Hematopoietic multipotent progenitor cell treated with erythropoietin and hydrocortisone succinate and interleukin-3 and kit ligand, for 6 days (in vitro differentiated cells): ENCODE measurements at regions not wholly inside any gene's neighbourhood (a gene's known extent, or its start where the extent isn't known, plus 50 kb on each side); places are given as distances from the start of the nearest gene placed in this dataset.
"Not testable (repeated sequence)": the region's sequence is repeated elsewhere in the genome, so short reads cannot be mapped to it uniquely, and the experiment has no call there.

Source experiments
- DNase-seq: peaks from one replicate; pipeline ENCODE4 v3.0.0-alpha.2; 2015

DNA sequence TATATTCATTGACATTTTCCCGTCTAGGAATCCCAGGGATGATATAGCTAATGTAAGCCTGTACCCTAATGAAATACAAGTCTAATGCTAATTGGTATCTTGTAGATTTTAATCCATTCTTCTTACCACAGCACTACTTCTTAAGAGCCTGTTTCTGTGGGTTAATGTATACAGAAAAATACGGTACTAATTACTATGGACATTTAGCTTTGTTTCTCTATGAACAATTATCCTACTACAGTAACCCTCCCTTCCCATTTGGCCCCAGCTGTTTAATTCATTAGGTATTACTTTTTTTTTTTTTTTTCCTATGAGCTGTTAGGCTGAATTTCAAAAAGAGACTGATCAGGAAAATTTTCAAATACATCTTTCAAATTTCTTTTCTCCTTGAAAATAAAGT is 245.1 kb upstream of the SLC7A11 start:
- no peak for DNase-seq

GRCh38 chr4:138485498-138485897 is 243.3 kb upstream of the SLC7A11 start:
- no peak for DNase-seq

GRCh38 chr4:138475116-138475515 is 233.0 kb upstream of the SLC7A11 start:
- DNase-seq = no peak

GRCh38 chr4:138473339-138473738 is 231.2 kb upstream of the SLC7A11 start:
- DNase-seq = no peak

DNA sequence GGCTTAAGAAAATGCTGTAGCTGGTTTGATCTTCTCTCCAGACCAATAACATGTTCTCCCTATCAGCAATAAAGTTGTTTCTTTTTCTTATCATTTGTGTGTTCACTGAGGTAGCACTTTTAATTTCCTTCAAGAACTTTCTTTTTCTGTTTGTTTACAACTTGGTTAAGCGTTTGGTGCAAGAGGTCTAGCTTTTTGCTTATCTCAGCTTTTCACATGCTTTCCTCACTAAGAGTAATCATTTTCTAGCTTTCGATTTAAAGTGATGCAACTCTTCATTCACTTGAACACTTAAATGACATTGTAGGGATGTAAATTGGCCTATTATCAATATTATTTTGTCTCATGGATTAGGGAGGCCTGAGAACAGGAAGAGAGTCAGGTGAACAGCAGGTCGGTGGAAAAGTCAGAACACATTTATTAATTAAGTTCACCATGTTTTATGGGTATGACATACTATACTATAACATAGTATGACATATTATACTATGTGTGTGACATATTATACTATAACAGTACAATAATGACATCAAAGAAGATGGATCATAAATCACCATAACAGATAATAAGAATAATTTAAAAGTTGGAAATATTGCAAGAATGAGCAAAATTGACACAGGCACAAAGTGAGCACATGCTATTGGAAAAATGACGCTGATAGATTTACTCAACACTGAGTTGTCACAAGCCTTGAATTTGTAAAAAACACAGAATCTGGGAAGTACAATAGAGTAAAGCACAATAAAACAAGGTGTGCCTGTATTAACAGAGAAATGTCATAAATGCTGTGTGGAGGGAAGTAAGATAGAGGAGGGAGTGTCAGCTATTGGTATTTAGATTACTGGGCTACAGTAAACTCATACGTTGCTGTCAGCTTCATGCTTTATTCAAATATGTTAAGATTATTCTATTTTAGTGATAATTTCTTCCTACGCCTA is 218.6 kb upstream of the SLC7A11 start:
- DNase-seq = no peak

GRCh38 chr4:138458751-138459150 is 216.6 kb upstream of the SLC7A11 start:
- peak; percentile 5 for DNase-seq

GRCh38 chr4:138456349-138456748 is 214.2 kb upstream of the SLC7A11 start:
- not testable (repeated sequence) for DNase-seq

GRCh38 chr4:138455097-138455496 is 212.9 kb upstream of the SLC7A11 start:
- DNase-seq = no peak

DNA sequence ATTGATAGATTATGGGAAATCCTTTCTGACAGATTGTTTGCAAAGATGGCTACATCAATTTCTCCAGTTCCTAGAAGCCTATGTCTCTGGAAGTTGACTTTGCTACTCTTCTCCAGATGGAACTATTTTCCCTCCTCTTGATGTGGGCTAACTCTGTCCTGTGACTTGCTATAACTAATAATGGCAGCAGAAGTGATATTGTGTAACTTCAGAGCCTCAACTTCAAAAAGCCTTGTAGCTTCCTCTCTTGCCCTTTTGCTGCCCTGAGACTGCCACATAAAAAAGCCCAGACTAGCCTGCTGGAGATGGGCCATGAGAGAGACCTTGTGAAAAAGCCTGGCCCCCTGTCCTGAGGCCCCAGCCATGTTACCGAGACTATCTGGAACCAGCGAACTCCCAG is 210.7 kb upstream of the SLC7A11 start:
- no peak for DNase-seq

DNA sequence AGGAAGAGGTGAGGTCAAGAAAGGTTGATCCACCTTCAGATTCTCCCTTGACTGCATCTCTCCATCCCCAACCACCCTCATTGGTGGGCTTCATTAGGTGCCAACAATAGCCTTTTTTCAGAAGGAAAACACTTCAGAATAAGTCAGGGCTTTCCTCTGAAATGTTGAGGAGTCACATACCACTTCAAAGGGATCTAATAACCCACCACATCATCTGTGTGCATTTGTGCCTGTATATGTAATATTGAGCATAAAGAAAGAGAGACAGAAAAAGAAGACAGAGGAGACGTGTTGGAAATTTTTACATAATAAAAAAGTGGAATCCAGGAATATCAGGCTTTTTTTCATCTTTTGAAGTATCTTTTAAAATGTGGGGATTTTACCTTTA is 209.1 kb upstream of the SLC7A11 start:
- no peak for DNase-seq

DNA sequence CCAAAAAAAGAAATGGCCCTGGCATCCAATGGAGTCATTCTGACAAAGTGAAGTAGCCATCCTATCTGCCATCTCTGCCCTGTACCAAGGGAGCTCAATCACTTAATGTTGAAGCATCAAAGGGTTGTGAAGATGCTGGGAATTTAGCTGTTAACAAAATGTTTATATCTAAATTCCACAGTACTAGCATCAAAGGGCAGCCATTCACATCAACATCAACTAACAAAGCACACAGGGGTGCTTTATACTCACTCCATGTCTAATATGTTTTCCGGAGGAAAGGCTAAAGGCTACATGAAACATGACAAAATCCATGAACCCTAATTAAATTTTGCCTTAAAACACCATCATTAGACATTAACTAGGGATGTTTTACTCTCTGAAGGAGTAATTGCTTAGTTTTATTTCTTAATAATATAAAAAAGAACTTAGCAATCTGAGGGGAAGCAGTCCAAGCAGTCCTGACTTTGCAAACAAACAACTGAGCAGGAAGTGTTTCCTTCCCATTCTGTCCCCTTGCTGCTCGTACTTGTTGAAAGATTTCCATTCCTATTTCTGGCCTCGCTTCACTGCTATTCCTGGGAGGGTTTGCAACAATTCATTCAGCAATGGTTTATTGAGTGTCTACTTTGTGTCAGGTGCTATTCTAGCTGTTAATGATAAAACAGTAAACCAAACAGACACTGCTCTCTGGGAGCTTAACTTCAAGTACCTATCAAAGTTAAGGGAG is 208.6 kb upstream of the SLC7A11 start:
- DNase-seq = no peak

DNA sequence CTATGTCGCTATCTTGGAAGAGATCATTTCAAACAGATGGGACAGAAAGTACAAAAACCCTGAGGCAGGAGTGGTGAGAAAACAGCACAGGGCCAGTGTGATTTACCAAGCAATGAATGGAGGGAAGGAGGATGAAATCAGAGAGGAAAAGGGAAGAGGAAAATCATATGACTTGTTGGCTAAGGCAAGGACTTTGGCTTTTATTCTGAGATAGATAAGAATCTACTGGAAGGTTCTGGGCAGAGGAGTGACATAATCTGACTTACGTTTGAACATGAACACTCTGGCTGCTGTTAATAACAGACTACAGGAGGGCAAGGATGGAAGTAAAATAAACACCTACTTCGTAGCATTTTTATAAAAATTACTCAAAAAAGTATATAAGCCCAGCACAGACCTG is 207.8 kb upstream of the SLC7A11 start:
- DNase-seq = no peak

- no peak for DNase-seq
Observed at GRCh38 chr4:138448169-138448568, 206.0 kb upstream of the SLC7A11 start.

DNA sequence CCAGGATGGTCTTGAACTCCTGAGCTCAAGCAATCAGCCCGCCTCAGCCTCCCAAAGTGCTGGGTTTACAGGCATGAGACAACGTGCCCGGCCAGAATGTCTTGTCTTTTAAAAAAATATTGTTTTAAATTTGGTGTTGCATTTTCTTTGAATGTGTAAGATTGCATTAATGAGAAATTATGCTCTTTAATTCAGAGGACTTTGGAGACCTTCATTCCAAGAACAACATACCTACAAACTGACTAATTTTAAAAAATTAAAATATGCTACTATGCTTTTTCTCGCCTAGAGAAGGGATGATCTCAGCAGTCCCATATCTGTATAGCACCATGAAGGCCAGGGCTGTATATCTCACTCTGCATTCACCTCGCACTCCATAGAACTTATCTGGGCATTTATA is 204.3 kb upstream of the SLC7A11 start:
- no peak for DNase-seq

- no peak for DNase-seq
Observed at GRCh38 chr4:138445098-138445497, 202.9 kb upstream of the SLC7A11 start.

DNA sequence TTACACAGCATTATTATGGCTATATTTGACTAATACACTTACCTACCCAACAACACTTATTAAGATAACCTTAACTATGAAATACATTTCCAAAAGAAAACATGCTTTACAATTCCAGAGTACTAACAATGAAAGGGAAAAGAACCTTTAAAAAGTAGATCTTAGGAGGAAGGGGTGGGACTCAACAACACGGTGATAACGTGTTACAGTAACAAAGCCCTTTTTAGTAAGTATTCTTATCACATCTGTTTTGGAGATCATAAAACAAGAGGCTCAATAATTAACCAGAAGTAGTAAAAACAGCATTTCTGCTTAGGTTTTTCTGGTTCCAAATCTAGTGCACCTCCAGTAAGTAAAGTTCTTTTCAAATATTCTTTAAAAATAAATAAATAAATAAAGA is 202.1 kb upstream of the SLC7A11 start:
- no peak for DNase-seq

GRCh38 chr4:138439143-138439581 is 197.0 kb upstream of the SLC7A11 start:
- no peak for DNase-seq

DNA sequence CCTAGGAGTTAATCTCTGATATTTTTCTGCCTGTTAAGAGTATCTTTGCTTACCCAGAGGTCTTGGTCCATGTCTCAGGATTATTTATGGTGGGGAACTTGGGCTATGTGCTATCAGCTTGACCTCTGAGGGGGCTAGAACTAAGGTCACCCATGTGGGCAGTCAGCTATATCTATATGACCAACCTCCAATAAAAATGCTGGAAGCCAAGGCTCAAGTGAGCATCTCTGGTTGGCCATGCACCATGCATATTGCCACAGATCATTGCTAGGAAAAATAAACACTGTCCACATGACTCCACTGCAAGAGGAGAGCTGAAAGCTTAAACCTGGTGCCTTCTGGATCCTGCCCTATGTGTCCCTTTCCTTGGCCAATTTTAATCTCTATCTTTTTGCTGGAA is 196.5 kb upstream of the SLC7A11 start:
- DNase-seq = no peak

DNA sequence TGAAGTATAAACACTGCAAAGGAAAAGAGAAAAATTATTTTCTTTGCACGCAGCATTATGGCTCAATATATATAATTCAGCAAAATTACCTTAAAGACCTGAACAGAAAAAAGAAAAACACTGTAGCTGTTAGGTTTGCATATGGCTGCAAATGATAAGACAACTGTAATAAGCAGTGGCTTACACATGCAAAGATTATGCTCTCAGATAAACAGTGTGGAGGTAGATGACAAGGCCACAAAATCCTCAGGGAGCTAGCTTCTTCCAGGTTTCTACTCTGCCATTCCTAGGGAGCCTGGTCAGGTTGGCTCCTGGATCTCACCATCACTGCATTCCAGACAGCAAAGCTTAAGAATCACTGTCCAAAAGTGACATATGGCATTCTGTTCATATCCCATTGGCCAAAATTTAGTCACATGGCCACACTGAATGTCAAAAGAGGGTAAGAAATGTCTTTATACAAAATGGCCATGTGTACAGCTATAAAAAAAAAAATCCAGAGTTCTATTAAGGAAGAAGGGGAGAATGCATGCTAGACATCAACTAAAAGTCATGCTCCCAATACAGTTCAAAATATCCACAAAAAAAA is 195.2 kb upstream of the SLC7A11 start:
- peak; percentile 9 for DNase-seq

- not testable (repeated sequence) for DNase-seq
Observed at GRCh38 chr4:138435733-138436132, 193.6 kb upstream of the SLC7A11 start.

GRCh38 chr4:138435046-138435445 is 192.9 kb upstream of the SLC7A11 start:
- peak; percentile 13 for DNase-seq

GRCh38 chr4:138428611-138429010 is 186.5 kb upstream of the SLC7A11 start:
- DNase-seq = no peak

- no peak for DNase-seq
Observed at GRCh38 chr4:138426786-138427185, 184.6 kb upstream of the SLC7A11 start.

DNA sequence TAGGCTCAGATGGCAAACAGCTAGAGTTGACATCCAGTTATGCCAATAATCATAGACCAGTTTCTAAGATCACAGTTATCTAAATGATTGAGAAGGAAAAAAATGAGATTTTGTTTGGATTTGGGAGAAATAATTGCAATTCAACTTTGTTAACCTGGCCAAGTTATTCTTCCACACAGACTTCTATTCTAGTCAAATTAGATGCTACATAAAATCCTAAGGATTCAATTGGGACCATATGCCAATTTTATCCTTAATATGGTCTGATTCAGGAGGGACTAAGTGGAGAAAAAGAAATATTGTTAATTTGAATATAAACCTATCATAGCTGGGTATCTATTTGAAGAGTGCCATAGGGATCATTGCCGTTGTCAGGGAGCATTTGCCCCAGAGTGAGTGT is 178.3 kb upstream of the SLC7A11 start:
- DNase-seq = no peak
